Body of pancreas (tissue), 4 donors: ENCODE measurements at regions not wholly inside any gene's neighbourhood (a gene's known extent, or its start where the extent isn't known, plus 50 kb on each side); places are given as distances from the start of the nearest gene placed in this dataset.
"Not testable (repeated sequence)": the region's sequence is repeated elsewhere in the genome, so short reads cannot be mapped to it uniquely, and the experiment has no call there.

Experiments used
- ATAC-seq: fragments of 150-250 bp; one replicate; pipeline ENCODE4 v1.9.1; 2016
- DNase-seq, 4 donors: peaks; one replicate each; pipeline ENCODE4 v3.0.0-alpha.2; 2019
- H3K27ac ChIP-seq, 4 donors: fragments of 200-600 bp; sonication (generic); 1 replicate in 3 of 4; 2 replicates in 1 of 4; pipeline versions ENCODE4 v1.5.1 to v1.6.1; 2016 to 2019; ENCODE audit warnings: mild to moderate bottlenecking in 1 of 4, mixed read lengths in 1 of 4, moderate library complexity in 1 of 4
- H3K27me3 ChIP-seq, 2 donors: fragments of 200-600 bp; sonication (generic); one replicate each; pipeline ENCODE4 v1.6.0; 2016; ENCODE audit warnings: mild to moderate bottlenecking in 1 of 2
- H3K36me3 ChIP-seq, 2 donors: fragments of 200-600 bp; sonication (generic); replicated peaks in 1 of 2; 2 replicates each; pipeline ENCODE4 v1.5.1; 2016; ENCODE audit warnings: low read depth in 2 of 2; ENCODE audit not compliant: insufficient read depth in 1 of 2
- H3K4me1 ChIP-seq: fragments of 200-600 bp; sonication (generic); one replicate; pipeline ENCODE4 v1.6.0; 2016
- H3K4me3 ChIP-seq, 2 donors: fragments of 200-600 bp; sonication (generic); 1 replicate in 1 of 2; 2 replicates in 1 of 2; pipeline ENCODE4 v1.5.1; 2016 to 2019
- H3K9me3 ChIP-seq, 3 donors: fragments of 200-600 bp; sonication (generic); 1 replicate in 2 of 3; 2 replicates in 1 of 3; pipeline ENCODE4 v1.5.1; 2016
- POLR2A ChIP-seq, 3 donors: fragments of 450-650 bp; IDR thresholded peaks; one replicate each; pipeline ENCODE4 v1.6.1; 2016; ENCODE audit warnings: antibody characterized with exemption in 3 of 3, mild to moderate bottlenecking in 2 of 3
- WGBS, 2 donors: methylation state at CpG; one replicate each; pipeline ENCODE4 v1.1.5; 2017; 5-methylcytosine and 5-hydroxymethylcytosine counted together
- intact Hi-C: fragments of 100-400 bp; cut with DNase I; formaldehyde crosslinking; loops from one replicate; pipeline ENCODE4 v1.15.1; 2023
- TF ChIP-seq, protein P1 (sequence below), 7 experiments: fragments of 450-650 bp in 4 of 7; fragments of 200-600 bp in 3 of 7; sonication (generic) in 3 of 7; IDR thresholded peaks; one replicate each; pipeline ENCODE4 v1.5.1; 2016 to 2019; ENCODE audit warnings: antibody characterized with exemption in 7 of 7

DNA sequence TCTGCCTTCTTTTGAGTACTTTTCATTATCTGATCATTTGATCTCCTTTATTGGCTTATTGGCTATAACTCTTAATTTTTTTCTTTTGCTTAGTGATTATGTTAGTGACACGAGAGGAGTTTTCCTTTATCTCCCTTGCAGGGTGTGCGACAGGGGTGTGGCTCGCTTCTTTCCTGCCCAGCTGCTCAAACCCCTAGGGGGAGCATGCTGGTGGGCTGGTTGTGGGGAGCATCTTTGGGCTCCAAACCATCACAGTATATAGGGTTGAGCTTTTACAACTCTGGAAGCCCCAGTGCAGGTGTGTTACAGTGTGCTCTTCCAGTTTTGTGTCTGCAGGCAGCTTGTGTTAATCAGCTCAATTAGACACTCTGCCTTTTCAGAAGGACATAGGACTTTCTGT is 357.0 kb upstream of the TMEFF2 start:
- intact Hi-C loops: no loop called here
- H3K9me3 ChIP-seq: no peaks in the 10 kb centered on the region
- no peak overlapping the region for H3K4me3 ChIP-seq
- no peak for TF ChIP-seq POLR2A (IDR thresholded peaks at IDR 0.05)
- TF ChIP-seq, protein P1, sequence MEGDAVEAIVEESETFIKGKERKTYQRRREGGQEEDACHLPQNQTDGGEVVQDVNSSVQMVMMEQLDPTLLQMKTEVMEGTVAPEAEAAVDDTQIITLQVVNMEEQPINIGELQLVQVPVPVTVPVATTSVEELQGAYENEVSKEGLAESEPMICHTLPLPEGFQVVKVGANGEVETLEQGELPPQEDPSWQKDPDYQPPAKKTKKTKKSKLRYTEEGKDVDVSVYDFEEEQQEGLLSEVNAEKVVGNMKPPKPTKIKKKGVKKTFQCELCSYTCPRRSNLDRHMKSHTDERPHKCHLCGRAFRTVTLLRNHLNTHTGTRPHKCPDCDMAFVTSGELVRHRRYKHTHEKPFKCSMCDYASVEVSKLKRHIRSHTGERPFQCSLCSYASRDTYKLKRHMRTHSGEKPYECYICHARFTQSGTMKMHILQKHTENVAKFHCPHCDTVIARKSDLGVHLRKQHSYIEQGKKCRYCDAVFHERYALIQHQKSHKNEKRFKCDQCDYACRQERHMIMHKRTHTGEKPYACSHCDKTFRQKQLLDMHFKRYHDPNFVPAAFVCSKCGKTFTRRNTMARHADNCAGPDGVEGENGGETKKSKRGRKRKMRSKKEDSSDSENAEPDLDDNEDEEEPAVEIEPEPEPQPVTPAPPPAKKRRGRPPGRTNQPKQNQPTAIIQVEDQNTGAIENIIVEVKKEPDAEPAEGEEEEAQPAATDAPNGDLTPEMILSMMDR (IDR thresholded peaks at IDR 0.05): no peak
- no peaks in the 10 kb centered on the region for H3K27me3 ChIP-seq
- 80 to 91% methylated on average over 3 of the region's 3 CpGs for WGBS, 2 donors
- no peaks in the 10 kb centered on the region for H3K4me1 ChIP-seq
- ATAC-seq (no peak), DNase-seq (no peak)
- H3K36me3 ChIP-seq: no peaks in the 10 kb centered on the region
- H3K27ac ChIP-seq: no peak overlapping the region

DNA sequence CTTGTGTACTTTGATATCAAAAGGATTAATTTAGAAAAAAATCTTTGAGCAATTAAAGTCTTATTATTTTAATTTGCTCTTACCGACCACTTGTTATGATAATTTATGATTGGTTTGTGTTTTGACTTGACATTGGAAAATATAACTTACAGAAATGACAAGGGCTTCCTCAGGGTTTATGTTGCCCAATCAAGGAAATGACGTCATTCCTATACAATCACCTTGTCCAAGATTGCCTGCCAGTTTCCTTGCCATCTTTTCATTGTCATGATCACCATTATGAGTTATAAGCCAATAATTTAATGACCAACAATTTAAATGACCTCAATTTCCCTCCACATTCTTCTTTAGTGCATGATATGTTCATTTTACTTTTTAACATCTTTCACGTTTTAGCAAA is 351.8 kb upstream of the TMEFF2 start:
- Histone ChIP-seq H3K27me3 (no peaks in the 10 kb centered on the region), H3K9me3 (no peaks in the 10 kb centered on the region), H3K27ac (no peak overlapping the region), H3K4me1 (no peaks in the 10 kb centered on the region), H3K4me3 (no peak overlapping the region), H3K36me3 (no peaks in the 10 kb centered on the region)
- DNase-seq: no peak
- no peak for ATAC-seq
- 59 to 67% methylated on average over 3 of the region's 3 CpGs for WGBS, 2 donors
- intact Hi-C loops: no loop called here
- TF ChIP-seq POLR2A (IDR thresholded peaks at IDR 0.05): no peak
- TF ChIP-seq, protein P1 (IDR thresholded peaks at IDR 0.05): no peak

DNA sequence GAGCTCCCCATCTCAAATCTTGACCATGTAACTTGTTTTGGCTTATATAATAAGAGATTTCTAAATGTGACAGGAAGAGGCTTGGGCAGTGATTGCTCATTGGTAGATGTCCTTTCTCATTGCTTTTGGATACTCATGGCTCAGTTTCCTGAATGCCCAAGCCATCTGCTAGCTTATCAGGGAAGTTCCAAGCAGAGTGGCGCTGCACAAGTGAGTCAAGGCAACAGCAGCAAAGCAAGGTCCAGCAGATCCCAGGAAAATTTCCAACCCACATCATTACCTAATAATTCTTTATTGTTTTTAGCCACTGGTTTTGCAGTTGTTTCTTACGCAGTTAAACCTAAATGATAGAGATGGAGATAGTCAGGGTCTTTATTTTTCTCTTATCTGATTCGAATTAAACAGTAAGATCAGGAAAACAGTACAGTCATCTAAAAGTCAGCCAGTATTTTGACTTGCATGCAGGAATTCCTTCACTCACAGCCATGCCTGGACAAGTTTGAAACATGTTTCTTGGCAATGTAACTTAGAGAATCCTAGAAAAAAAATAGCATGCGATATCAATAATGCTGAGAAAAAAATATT is 349.7 kb upstream of the TMEFF2 start:
- intact Hi-C loops: no loop called here
- Histone ChIP-seq H3K27ac (no peak overlapping the region), H3K36me3 (no peaks in the 10 kb centered on the region), H3K27me3 (no peaks in the 10 kb centered on the region), H3K9me3 (no peaks in the 10 kb centered on the region), H3K4me1 (no peaks in the 10 kb centered on the region), H3K4me3 (no peak overlapping the region)
- 68 to 75% methylated on average over 4 of the region's 4 CpGs for WGBS, 2 donors
- ATAC-seq (no peak), DNase-seq (no peak)
- TF ChIP-seq, protein P1 (IDR thresholded peaks at IDR 0.05): no peak

DNA sequence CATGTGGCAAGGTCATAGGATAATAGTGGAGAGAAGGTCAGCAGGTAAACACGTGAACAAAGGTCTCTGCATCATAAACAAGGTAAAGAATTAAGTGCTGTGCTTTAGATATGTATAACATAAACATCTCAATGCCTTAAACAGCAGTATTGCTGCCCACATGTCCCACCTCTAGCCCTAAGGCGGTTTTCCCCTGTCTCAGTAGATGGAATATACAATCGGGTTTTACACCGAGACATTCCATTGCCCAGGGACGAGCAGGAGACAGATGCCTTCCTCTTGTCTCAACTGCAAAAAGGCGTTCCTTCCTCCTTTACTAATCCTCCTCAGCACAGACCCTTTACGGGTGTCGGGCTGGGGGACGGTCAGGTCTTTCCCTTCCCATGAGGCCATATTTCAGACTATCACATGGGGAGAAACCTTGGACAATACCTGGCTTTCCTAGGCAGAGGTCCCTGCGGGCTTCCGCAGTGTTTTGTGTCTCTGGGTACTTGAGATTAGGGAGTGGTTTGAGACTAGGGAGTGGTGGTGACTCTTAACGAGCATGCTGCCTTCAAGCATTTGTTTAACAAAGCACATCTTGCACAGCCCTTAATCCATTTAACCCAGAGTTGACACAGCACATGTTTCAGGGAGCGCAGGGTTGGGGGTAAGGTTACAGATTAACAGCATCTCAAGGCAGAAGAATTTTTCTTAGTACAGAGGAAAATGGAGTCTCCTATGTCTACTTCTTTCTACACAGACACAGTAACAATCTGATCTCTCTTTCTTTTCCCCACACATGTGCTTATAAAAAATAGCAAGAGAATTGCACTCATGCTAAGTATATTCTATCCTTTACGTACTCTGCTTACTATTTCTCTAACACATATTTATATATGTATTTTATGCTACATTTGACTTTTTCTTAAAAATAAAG is 347.7 kb upstream of the TMEFF2 start:
- H3K4me3 ChIP-seq, H3K27ac ChIP-seq, ATAC-seq, H3K36me3 ChIP-seq, DNase-seq, H3K9me3 ChIP-seq, intact Hi-C loops, H3K4me1 ChIP-seq, H3K27me3 ChIP-seq: not testable (repeated sequence)
- WGBS, 2 donors: 43% methylated on average over 12 to 14 of the region's 14 CpGs

DNA sequence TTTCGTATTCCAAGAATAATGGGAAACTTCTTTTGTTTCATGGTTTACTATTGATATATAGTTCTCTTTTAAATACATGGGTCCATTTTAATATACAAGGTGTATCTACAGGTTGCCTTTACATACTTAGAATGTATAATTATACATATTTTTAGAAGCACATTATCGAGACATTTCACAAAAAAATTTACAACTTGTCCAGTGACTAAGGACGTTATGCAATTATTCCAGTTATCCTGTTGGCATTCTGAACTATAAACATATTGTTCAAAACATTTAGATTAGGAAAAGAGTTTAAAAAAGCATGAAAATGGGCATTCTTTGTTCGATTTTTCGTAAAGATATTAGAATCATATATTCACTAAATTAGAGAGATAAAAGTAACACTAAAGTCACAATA is 344.6 kb upstream of the TMEFF2 start:
- intact Hi-C loops: no loop called here
- Histone ChIP-seq H3K27me3 (no peaks in the 10 kb centered on the region), H3K36me3 (no peaks in the 10 kb centered on the region), H3K9me3 (no peaks in the 10 kb centered on the region), H3K4me1 (no peaks in the 10 kb centered on the region), H3K4me3 (no peak overlapping the region), H3K27ac (no peak overlapping the region)
- no peak for DNase-seq
- 61 to 69% methylated on average over 5 of the region's 5 CpGs for WGBS, 2 donors
- TF ChIP-seq, protein P1 (IDR thresholded peaks at IDR 0.05): no peak
- TF ChIP-seq POLR2A (IDR thresholded peaks at IDR 0.05): no peak
- ATAC-seq: no peak
